SK-N-SH (cell line): ENCODE measurements at regions not wholly inside any gene's neighbourhood (a gene's known extent, or its start where the extent isn't known, plus 50 kb on each side); places are given as distances from the start of the nearest gene placed in this dataset.

ENCODE experiments used
- CTCF ChIA-PET: fragments of 300-600, 350-600 bp; formaldehyde crosslinking; extraction: SDS; loops from one replicate; lab custom pipeline; 2021; lab: Yijun Ruan, JAX
- POLR2A ChIA-PET: fragments of 350-600 bp; sonication (Branson Sonifier 250); formaldehyde crosslinking; extraction: SDS; loops from one replicate; lab custom pipeline; 2020; ENCODE audit warnings: antibody characterized with exemption, inconsistent platforms; lab: Yijun Ruan, JAX
- DNase-seq: peaks from one replicate; pipeline ENCODE4 v3.0.0; 2012
- H2AFZ ChIP-seq: fragments of 200-600 bp; sonication (generic); 2 replicates; pipeline ENCODE4 v1.8.1; 2016; ENCODE audit warnings: antibody characterized with exemption, mild to moderate bottlenecking, low read depth
- H3F3A ChIP-seq: fragments of 200-600 bp; sonication (generic); replicated peaks from 2 replicates; pipeline ENCODE3; 2016; ENCODE audit warnings: antibody characterized with exemption, mild to moderate bottlenecking; ENCODE audit not compliant: insufficient read depth
- H3K27ac ChIP-seq, 2 experiments: fragments of 200-500 bp in 1 of 2; fragments of 200-600 bp in 1 of 2; sonication (Bioruptor generic) in 1 of 2; sonication (generic), shearing (Covaris generic) in 1 of 2; 2 replicates each; pipeline versions ENCODE4 v1.5.1 to v1.6.1; 2014 to 2016; ENCODE audit warnings: low read depth in 2 of 2, inconsistent platforms in 1 of 2, low read length in 1 of 2, mild to moderate bottlenecking in 1 of 2, mixed read lengths in 1 of 2
- H3K27me3 ChIP-seq: fragments of 200-600 bp; sonication (generic), shearing (Covaris generic); 2 replicates; pipeline ENCODE4 v1.6.1; 2016; ENCODE audit warnings: mixed run types; ENCODE audit not compliant: insufficient read depth
- H3K36me3 ChIP-seq, 2 experiments: fragments of 200-500 bp in 1 of 2; fragments of 200-600 bp in 1 of 2; sonication (Bioruptor generic) in 1 of 2; sonication (generic) in 1 of 2; replicated peaks in 1 of 2; 2 replicates each; pipeline versions ENCODE3 to v1.5.1; 2014 to 2016; ENCODE audit warnings: low read length in 1 of 2, mild to moderate bottlenecking in 1 of 2; ENCODE audit not compliant: insufficient read depth in 2 of 2, control insufficient read depth in 1 of 2
- H3K4me1 ChIP-seq, 2 experiments: fragments of 200-500 bp in 1 of 2; fragments of 200-600 bp in 1 of 2; sonication (Bioruptor generic) in 1 of 2; sonication (generic), shearing (Covaris generic) in 1 of 2; 2 replicates each; pipeline versions ENCODE4 v1.5.1 to v1.6.1; 2014 to 2016; ENCODE audit warnings: low read depth in 1 of 2, low read length in 1 of 2, mixed run types in 1 of 2; ENCODE audit not compliant: insufficient read depth in 2 of 2, control insufficient read depth in 1 of 2
- H3K4me2 ChIP-seq: fragments of 200-600 bp; sonication (generic), shearing (Covaris generic); 2 replicates; pipeline ENCODE4 v1.6.1; 2017; ENCODE audit warnings: mixed run types
- H3K4me3 ChIP-seq, 2 experiments: fragments of 200-500 bp in 1 of 2; fragments of 200-600 bp in 1 of 2; sonication (Bioruptor generic) in 1 of 2; sonication (generic), shearing (Covaris generic) in 1 of 2; 2 replicates each; pipeline versions ENCODE4 v1.5.1 to v1.8.1; 2014 to 2016; ENCODE audit warnings: low read depth in 2 of 2, inconsistent platforms in 1 of 2, low read length in 1 of 2, mild to moderate bottlenecking in 1 of 2, mixed read lengths in 1 of 2, moderate library complexity in 1 of 2
- H3K79me2 ChIP-seq: fragments of 200-600 bp; sonication (generic); 2 replicates; pipeline ENCODE4 v1.8.1; 2017; ENCODE audit warnings: mild to moderate bottlenecking; ENCODE audit not compliant: insufficient read depth
- H3K9ac ChIP-seq: fragments of 200-600 bp; sonication (generic); 2 replicates; pipeline ENCODE4 v1.6.1; 2017; ENCODE audit warnings: mixed run types
- H3K9me2 ChIP-seq: fragments of 200-600 bp; sonication (generic); 2 replicates; pipeline ENCODE4 v1.6.1; 2017; ENCODE audit warnings: mixed run types
- H3K9me3 ChIP-seq: fragments of 200-600 bp; sonication (generic); 2 replicates; pipeline ENCODE4 v1.6.1; 2017; ENCODE audit warnings: mixed run types, mild to moderate bottlenecking, moderate library complexity
- H4K20me1 ChIP-seq: fragments of 200-600 bp; sonication (generic); 2 replicates; pipeline ENCODE4 v1.6.1; 2017; ENCODE audit warnings: mild to moderate bottlenecking, mixed run types; ENCODE audit not compliant: insufficient read depth
- CHD2 ChIP-seq: fragments of 150-350 bp; IDR thresholded peaks from 2 replicates; pipeline ENCODE4 v1.6.1; 2018; ENCODE audit warnings: low read length; ENCODE audit not compliant: partially characterized antibody
- CTCF ChIP-seq: fragments of 200-600 bp; sonication (generic); IDR thresholded peaks from 2 replicates; pipeline ENCODE4 v1.6.1; 2017; ENCODE audit warnings: antibody characterized with exemption, mild to moderate bottlenecking, moderate library complexity
- ELF1 ChIP-seq: IDR thresholded peaks from 2 replicates; pipeline ENCODE4 v1.4.0; 2012
- EP300 ChIP-seq, 2 experiments: IDR thresholded peaks; 2 replicates each; pipeline versions ENCODE4 v1.4.0 to v1.6.1; 2012; ENCODE audit warnings: borderline replicate concordance in 1 of 2, low read depth in 1 of 2, low read length in 1 of 2
- FOXM1 ChIP-seq: IDR thresholded peaks from 2 replicates; pipeline ENCODE4 v1.4.0; 2012; ENCODE audit warnings: low read depth, mild to moderate bottlenecking
- GABPA ChIP-seq: IDR thresholded peaks from 2 replicates; pipeline ENCODE4 v1.4.0; 2012; ENCODE audit warnings: low read depth, mild to moderate bottlenecking
- GATA2 ChIP-seq: sonication (generic); formaldehyde crosslinking; IDR thresholded peaks from 2 replicates; pipeline ENCODE4 v1.5.0; 2020; ENCODE audit warnings: mild to moderate bottlenecking, missing genetic modification reagents
- MEF2A ChIP-seq: IDR thresholded peaks from 2 replicates; pipeline ENCODE4 v1.4.0; 2012; ENCODE audit warnings: low read depth, borderline replicate concordance
- NFIC ChIP-seq: IDR thresholded peaks from 2 replicates; pipeline ENCODE4 v1.4.0; 2012; ENCODE audit warnings: borderline replicate concordance
- POLR2AphosphoS5 ChIP-seq: IDR thresholded peaks from 2 replicates; pipeline ENCODE4 v1.6.1; 2012; ENCODE audit warnings: low read depth, low read length
- RAD21 ChIP-seq: IDR thresholded peaks from 2 replicates; pipeline ENCODE4 v1.6.1; 2012; ENCODE audit warnings: mild to moderate bottlenecking, low read length
- REST ChIP-seq: IDR thresholded peaks from 2 replicates; pipeline ENCODE4 v1.6.1; 2012; ENCODE audit warnings: mild to moderate bottlenecking, low read depth, low read length, moderate library complexity
- RFX5 ChIP-seq: IDR thresholded peaks from 2 replicates; pipeline ENCODE4 v1.6.1; 2012; ENCODE audit warnings: mild to moderate bottlenecking, improper control_type of control experiment, low read length
- SIN3A ChIP-seq: IDR thresholded peaks from 2 replicates; pipeline ENCODE4 v1.6.1; 2012; ENCODE audit warnings: low read depth, mild to moderate bottlenecking, low read length, moderate library complexity, borderline replicate concordance
- TAF1 ChIP-seq: IDR thresholded peaks from 2 replicates; pipeline ENCODE4 v1.6.1; 2012; ENCODE audit warnings: low read depth, mild to moderate bottlenecking, low read length, moderate library complexity, borderline replicate concordance
- TEAD4 ChIP-seq: IDR thresholded peaks from 2 replicates; pipeline ENCODE4 v1.4.0; 2012; ENCODE audit warnings: mild to moderate bottlenecking, borderline replicate concordance; ENCODE audit not compliant: insufficient read depth
- WGBS: methylation state at CpG from one replicate; pipeline ENCODE4 v1.1.6; 2017; ENCODE audit warnings: low lambda C conversion rate; 5-methylcytosine and 5-hydroxymethylcytosine counted together

DNA sequence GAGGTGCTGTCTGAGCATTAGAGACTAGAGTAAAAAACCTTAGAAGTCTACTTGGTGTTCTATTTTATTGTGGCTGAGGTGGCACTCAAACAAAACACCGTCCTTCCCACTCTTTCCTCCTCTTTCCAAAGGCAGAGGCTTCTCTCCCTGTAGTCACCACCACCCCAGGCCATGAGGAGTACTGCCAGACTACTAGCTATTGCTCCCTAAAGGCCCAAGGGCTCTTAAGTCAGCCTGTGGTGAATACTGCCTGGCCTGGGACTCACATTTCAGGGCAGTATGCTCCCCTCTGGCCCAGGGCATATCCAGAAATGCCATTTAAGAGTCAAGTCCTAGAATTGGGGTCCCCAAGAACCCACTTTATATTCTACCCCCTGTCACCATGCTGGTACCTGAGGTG lies 309.7 kb upstream of the IMPG1 start (continued):
- no peak for TF ChIP-seq CTCF
- no peak for TF ChIP-seq POLR2AphosphoS5
- no peak for TF ChIP-seq NFIC

DNA sequence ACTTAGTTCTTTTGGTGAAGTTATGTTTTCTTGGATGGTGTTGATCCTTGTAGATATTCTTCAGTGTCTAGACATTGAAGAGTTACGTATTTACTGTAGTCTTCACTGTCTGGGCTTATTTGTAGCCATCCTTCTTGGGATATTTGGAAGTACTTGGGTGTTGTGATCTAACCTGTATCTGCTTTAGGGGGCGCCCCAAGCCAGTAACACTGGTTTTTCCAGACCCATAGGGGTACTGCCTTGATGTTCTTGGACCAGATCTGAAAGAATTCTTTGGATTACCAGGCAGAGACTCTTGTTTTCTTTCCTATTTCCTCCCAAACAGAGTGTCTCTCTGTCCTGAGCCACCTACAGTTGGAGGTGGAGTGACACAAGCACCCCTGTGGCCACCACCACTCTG lies 309.1 kb upstream of the IMPG1 start:
- H3K27ac ChIP-seq, result no peak overlapping the region
- no peaks in the 10 kb centered on the region for H4K20me1 ChIP-seq
- no peaks in the 10 kb centered on the region for H3K79me2 ChIP-seq
- 0% methylated on average over 2 of the region's 2 CpGs for WGBS
- no peaks in the 10 kb centered on the region for H3F3A ChIP-seq
- H3K36me3 ChIP-seq, result no peaks in the 10 kb centered on the region
- DNase-seq, result no peak
- H3K9me3 ChIP-seq, result no peaks in the 10 kb centered on the region
- ChIA-PET POLR2A (no interaction called here), CTCF (no interaction called here)
- no peak for TF ChIP-seq REST
- TF ChIP-seq TEAD4, result no peak
- no peak for TF ChIP-seq MEF2A
- TF ChIP-seq EP300 (IDR thresholded peaks at IDR 0.05; ENCODE audit: borderline replicate concordance in 1 of 2, low read depth in 1 of 2, low read length in 1 of 2), result no peak
- TF ChIP-seq ELF1, result no peak
- TF ChIP-seq FOXM1, result no peak
- no peak for TF ChIP-seq RFX5
- no peak for TF ChIP-seq TAF1
- TF ChIP-seq SIN3A, result no peak
- TF ChIP-seq GABPA, result no peak
- no peak for TF ChIP-seq CHD2
- TF ChIP-seq GATA2 (CRISPR knock-in tag), result no peak
- no peak for TF ChIP-seq RAD21
- H2AFZ ChIP-seq, result no peak overlapping the region
- no peak overlapping the region for H3K4me3 ChIP-seq
- H3K27me3 ChIP-seq, result no peaks in the 10 kb centered on the region
- no peaks in the 10 kb centered on the region for H3K4me1 ChIP-seq
- H3K4me2 ChIP-seq, result no peak overlapping the region
- no peak overlapping the region for H3K9ac ChIP-seq
- H3K9me2 ChIP-seq, result no peaks in the 10 kb centered on the region
